GM21515 (cell line): ENCODE measurements at regions not wholly inside any gene's neighbourhood (a gene's known extent, or its start where the extent isn't known, plus 50 kb on each side); places are given as distances from the start of the nearest gene placed in this dataset.

Source experiments
- ATAC-seq: cut with Tn5 transposase; IDR thresholded peaks from one replicate; pipeline ENCODE4 v1.9.1; 2021; ENCODE audit not compliant: unreplicated experiment

GRCh38 chr10:58885146-58885545, 291.3 kb upstream of the PHYHIPL start:
- ATAC-seq = no peak

GRCh38 chr10:58885686-58886345, 290.6 kb upstream of the PHYHIPL start:
- ATAC-seq = no peak

GRCh38 chr10:58886406-58886805, 290.0 kb upstream of the PHYHIPL start:
- no peak for ATAC-seq

GRCh38 chr10:58887474-58887873, 289.0 kb upstream of the PHYHIPL start:
- no peak for ATAC-seq

- no peak for ATAC-seq
Measured at GRCh38 chr10:58888957-58889356, 287.5 kb upstream of the PHYHIPL start.

GRCh38 chr10:58892031-58892531, 284.4 kb upstream of the PHYHIPL start:
- no peak for ATAC-seq

GRCh38 chr10:58894929-58895328, 281.5 kb upstream of the PHYHIPL start:
- ATAC-seq = no peak

GRCh38 chr10:58896229-58896628, 280.2 kb upstream of the PHYHIPL start:
- ATAC-seq = no peak

GRCh38 chr10:58897236-58897635, 279.2 kb upstream of the PHYHIPL start:
- ATAC-seq = no peak

GRCh38 chr10:58897708-58898107, 278.7 kb upstream of the PHYHIPL start:
- ATAC-seq = no peak

- no peak for ATAC-seq
Measured at GRCh38 chr10:58898854-58899573, 277.4 kb upstream of the PHYHIPL start.

- ATAC-seq = no peak
Measured at GRCh38 chr10:58901092-58901646, 275.3 kb upstream of the PHYHIPL start.

- no peak for ATAC-seq
Measured at GRCh38 chr10:58903071-58903470, 273.4 kb upstream of the PHYHIPL start.

- ATAC-seq = no peak
Measured at GRCh38 chr10:58909881-58910280, 266.6 kb upstream of the PHYHIPL start.

GRCh38 chr10:58913717-58914116, 262.7 kb upstream of the PHYHIPL start:
- no peak for ATAC-seq

- no peak for ATAC-seq
Measured at GRCh38 chr10:58918887-58919286, 257.6 kb upstream of the PHYHIPL start.

- ATAC-seq = no peak
Measured at GRCh38 chr10:58919927-58920654, 256.4 kb upstream of the PHYHIPL start.

GRCh38 chr10:58920655-58921003, 255.8 kb upstream of the PHYHIPL start:
- no peak for ATAC-seq

- ATAC-seq = no peak
Measured at GRCh38 chr10:58921421-58921855, 255.0 kb upstream of the PHYHIPL start.

- no peak for ATAC-seq
Measured at GRCh38 chr10:58925381-58925780, 251.1 kb upstream of the PHYHIPL start.

GRCh38 chr10:58930500-58930899, 245.9 kb upstream of the PHYHIPL start:
- no peak for ATAC-seq

- no peak for ATAC-seq
Measured at GRCh38 chr10:58932126-58932525, 244.3 kb upstream of the PHYHIPL start.
